EH (cell line): ENCODE measurements at regions not wholly inside any gene's neighbourhood (a gene's known extent, or its start where the extent isn't known, plus 50 kb on each side); places are given as distances from the start of the nearest gene placed in this dataset.

Experiments used
- DNase-seq: peaks from one replicate; pipeline ENCODE4 v3.0.0-alpha.2; 2015; ENCODE audit warnings: low read depth

DNA sequence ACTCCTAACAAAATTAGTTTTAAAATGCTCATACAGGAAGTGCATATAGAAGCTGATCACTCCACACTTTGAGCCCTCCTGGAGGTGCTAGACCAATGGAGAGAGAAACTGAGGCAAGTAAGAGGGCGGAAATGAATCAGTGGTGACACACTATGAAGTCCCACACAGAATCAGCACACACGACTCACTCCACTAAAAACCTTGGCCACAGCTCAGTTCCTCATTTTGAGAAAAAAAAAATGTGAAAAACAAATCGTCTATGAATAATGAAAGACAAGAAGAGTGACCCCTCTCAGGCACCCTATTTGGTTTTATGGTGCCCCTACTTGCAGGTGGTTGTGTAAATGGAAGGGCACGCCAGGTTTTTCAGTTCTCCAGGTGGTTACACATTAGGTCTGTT, 675.1 kb upstream of the BRINP3 start:
- DNase-seq = no peak

DNA sequence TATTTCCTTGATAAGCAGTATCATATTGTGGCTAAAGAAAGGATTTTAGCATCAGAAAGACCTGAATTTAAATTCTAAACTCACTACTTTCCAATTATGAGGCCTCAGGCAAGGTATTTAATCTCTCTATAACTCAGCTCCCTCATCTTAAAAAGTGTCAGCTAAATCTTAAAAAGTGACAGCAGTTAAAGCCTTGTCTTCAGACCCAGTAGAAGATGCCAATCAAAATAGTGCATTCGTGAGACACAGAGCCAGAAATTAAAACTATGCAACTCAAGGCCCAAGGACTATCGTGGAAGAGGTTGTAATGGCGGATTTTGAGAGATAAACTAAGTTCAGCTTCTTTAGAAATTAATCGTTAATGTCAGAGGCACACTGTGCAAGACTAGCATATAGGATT, 677.5 kb upstream of the BRINP3 start:
- DNase-seq = no peak

DNA sequence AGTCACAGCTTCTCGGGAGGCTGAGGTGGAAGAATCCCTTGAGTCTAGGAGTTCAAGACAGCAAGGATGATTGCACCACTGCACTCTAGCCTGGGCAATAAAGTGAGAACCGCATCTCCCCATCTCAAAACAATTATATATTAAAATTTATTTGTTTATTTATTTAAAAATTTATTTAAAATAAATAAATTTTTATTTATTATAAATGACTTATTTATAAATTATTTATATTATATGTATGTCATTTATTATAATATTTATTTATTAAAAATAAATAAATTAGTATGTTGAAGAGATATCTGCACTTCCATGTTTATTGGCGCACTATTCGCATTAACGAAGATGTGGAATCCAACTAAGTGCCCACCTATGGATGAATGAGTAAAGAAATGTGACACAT, 683.2 kb upstream of the BRINP3 start:
- DNase-seq = no peak

DNA sequence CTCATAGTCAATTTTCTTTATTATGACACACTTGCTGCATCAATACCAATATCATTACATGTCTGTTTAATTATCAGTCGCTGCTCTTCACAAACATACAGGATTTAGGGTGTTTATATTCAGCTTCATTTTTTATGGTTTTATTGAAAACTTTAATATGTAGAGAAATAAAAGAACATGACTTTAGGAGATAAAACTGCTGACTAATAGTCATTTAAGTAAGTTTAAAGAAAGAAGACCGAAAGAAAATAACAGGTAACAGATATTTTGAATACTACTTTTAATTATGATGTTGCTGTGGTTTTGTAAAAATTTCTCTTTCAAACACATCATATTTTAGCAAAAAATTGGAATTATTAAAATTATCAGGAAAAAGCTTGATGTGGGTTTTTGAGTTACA, 685.1 kb upstream of the BRINP3 start:
- no peak for DNase-seq

DNA sequence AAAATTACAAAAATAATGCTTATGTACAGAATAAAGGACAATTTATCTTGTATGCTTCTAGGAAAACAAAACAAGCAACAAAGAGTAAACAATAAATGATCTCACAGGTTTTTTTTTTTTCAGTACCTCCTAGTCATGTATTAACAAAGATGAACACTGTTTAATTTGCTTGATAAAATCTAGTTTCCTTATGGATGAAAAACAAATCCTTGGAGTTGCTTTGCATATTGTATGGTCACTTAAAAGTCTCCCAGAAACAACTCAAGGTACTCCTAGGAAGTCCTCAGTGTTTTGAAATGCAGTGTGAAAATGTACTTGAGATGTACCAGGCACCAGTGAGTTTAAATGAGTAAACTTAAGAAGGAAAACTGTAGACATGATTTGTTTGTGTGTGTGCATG, 686.0 kb upstream of the BRINP3 start:
- no peak for DNase-seq

DNA sequence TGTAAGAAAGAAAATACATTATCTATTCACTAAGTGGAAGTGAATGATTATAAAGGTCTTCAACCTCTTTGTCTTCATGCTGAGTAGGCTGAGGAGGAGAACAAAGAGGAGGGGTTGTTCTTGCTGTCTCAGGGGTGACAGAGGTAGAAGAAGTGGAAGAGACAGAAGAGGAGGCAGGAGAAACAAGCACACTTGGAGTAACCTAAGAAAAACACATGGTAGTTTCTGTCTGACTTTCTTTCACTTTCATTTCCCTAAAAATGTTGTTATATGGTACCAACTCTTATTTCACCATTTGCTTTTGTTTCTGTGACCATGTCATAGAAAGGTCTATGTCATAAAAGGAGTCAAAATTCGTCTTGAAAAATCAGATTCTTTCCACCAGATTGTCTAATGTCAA, 696.6 kb upstream of the BRINP3 start:
- DNase-seq = no peak

DNA sequence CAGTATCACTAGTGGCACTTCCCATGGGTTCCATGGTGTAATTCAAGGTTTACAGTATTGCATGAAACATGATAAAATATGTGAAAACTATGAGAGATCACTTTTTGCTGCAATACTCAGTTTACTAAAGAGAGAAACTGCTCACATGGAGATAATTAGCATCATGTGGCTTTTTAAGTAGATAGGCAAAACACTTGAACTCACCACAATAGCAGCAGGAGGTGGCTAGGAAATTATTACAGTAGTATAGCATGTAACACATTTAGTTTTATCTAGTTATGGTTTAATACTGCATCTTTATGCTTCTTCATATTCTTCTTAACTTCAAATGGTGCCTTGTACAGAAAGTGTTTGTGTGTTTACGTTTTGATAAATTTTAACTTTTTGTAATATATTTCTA, 698.5 kb upstream of the BRINP3 start:
- no peak for DNase-seq

DNA sequence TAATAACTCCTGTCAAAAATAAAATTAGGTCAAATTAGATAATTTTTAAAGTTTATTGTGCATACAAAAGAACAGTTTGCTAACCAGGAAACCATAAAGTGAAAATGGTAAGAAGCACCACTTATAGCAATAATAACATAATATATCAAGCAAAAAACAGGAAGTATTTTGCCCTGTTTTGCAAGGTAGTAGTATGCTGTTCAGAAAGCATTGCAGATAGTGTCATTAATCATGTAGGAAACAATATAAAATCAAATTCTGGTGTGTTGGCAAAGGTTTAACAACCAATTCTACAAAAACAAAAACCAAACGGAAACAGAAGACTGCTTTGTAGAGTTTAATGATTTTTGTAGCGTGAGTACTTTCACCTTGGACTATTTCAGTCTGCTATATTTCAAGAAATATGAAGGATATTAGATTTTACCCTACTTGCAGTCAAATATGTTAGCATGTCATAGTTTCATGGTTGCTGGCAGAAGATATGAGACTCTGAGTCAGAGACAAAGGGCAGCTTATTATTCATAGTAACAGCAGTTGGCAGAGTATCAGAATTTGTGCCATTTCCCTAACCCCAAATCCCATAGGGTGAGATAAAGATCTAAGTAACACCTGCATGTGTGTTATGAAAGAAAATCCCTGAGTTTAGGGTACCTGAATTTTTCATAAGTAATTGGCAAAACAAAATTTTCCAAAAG, 729.0 kb upstream of the BRINP3 start:
- no peak for DNase-seq

DNA sequence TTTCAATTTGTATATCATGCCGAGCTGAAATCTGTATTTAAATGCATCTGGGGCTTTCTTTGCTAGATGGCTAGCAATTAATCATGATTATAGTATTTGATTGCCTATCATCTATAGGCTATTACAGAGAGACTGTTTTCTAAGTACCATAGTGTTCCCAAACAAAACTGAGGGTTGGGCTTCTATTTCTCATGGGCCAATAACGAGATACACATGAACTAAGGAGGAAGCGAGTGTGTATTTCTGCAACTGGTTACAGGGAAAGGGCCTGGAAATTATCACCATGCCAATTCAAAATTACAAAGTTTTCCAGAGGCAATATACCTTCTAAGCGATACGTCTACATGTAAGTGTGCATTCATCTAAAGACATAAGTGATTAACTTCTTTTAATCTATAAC, 744.5 kb upstream of the BRINP3 start:
- DNase-seq = no peak

DNA sequence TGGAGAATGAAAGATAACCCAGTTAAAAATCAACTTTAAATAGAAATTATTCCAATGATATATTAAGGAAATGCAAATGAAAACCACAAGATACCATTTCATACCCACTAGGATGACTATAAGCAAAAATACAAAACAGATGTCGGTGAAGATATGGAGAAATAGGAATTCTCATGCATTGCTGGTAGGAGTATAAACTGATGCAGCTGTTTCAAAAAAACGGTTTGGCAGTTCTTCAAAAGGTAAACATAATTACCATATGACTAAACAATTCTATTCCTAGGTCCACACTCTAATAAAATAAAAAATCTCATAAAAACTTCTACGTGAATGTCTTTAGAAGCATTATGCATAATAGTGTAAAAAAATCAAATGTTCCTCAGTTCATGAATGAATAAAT, 763.3 kb upstream of the BRINP3 start:
- no peak for DNase-seq

DNA sequence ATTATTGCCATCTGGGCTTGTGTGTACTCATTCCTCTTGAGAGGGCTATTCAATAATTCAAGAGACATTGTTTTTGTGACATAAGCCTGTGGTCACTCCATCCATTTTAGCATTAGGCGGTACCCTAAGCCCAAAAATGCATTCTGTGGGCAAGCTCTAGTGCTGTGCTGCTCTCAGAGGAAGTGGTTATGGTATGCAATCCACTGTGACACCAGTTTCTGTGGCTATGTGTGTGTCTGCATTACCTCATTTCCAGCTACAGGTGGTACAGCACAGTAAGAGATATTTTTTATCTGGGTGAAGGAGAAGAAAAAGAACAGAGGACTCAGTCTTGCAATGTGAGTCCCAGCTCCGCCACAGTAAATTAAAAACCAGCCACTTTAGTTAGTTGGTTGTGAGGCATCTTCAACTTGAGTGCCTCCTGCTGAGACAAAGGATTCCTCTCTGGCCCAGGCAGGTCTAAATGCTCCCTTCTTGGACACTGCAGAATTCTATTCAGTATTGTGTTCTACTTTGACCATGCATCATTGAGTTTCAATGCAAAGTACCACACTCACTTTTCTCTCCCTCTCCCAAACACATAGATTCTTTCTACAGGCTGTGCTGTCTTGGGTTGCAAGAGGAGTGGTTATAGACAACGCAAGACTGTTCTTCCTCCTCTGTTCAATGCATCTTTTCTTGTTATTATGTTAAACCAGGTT, 777.8 kb upstream of the BRINP3 start:
- DNase-seq = no peak

DNA sequence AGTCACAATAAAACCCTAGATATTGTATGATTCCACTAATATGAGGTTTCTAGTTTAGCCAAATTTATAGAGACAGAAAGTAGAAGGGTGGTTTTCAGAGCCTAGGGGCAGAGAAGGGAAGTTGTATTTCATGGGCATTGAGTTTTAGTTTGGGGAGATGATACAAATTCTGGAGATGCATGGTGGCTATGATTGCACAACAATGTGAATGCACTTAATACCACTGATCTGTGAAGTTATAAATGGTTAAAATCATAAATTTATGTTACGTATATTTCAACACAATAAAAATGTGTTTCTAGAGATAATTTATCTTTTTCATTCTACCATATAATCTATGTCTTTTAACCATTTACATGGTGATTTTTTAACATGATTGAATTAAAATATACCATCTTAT, 779.3 kb upstream of the BRINP3 start:
- no peak for DNase-seq

DNA sequence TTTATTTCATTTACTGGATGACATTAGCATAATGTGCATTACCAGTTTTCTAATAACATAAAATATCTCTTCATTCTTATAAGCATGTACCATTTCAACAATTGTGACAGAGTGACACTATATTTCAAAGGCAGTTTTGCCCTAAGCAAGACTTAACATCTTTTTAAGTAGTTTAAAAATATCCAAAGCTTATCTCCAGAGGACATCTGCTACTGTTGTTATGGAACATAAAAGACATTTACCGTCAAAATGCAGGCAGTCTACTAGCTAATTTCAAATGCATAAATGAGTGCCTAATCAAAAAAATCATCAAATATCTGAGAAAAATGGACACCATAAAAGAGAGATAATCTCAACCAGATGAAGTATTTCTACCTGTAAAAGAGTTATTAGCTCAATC, 782.4 kb upstream of the BRINP3 start:
- DNase-seq = no peak

DNA sequence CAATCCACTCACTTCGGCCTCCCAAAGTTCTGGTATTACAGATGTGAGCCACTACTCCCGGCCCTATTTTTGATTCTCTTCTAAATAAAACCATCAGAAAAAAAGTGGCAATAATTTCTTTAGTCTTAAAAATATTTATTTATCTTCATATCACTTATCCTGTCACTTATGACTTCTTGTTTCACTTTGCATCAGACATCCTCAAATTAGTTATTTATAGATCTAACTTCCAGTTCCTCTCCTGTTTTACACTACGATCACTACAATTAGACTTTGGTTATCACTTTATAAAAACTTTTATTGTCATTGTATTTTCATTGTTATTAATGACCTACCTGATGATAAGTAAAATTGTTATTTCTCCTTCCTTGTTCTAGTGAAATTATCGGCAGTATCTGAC, 783.4 kb upstream of the BRINP3 start:
- no peak for DNase-seq

DNA sequence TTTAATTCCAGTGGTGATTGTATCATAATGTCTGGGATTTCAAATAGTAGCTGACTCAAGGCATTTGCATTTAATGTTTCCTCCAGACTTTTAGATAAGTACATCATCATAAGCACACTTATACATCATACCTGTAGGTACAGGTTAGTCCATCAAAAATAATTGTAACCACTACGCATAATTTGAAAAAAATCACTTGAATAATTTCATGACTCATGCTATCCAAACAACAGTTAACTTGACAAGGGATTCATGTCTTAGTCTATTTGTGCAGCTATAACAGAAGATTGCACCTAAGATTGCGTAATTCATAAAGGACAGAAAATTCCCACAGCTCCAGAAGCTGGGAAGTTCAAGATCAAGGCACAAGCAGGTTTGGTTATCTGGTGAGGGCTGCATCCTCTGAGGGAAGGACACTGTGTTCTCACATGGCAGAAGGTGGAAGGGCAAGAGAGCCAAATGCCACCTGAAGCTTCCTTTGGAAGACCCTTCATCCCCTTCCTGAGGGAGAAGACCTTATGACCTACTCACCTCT, 801.7 kb upstream of the BRINP3 start:
- no peak for DNase-seq

DNA sequence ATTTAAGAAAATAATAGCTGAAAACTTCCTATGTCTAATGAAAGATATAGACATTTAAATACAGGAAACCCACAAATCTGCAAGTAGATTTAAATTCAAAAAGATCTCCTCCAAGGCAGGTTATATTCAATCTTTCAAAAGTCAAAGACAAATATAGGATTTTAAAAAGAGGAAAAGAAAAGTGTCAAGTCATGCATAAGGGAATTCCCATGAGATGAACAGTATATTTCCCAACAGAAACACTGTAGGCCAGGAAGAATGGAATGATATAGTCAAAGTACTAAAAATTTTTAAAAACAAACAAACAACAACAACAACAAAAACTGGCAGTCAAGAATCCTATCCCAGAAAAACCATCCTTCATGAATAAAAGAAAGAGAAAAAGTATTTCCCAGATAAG, 806.5 kb upstream of the BRINP3 start:
- no peak for DNase-seq

DNA sequence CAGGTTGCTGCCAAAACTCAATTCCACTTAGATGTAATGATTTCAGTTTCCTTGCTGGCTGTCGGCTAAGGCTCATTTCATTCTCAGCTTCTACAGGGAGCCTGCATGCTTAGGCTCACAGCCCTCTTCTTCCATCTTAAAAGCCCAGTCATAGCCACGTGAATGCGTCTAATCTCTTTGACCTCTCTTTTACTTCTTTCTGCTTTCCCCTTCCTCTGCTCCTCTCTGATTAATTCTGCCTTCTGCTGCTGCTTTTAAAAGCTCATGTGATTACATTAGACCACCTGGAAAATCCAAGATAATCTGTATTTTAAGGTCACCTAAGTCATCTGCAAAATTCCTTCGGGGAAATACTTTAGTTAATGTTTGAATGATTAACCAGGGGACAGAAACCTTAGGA, 812.8 kb upstream of the BRINP3 start:
- DNase-seq = no peak

DNA sequence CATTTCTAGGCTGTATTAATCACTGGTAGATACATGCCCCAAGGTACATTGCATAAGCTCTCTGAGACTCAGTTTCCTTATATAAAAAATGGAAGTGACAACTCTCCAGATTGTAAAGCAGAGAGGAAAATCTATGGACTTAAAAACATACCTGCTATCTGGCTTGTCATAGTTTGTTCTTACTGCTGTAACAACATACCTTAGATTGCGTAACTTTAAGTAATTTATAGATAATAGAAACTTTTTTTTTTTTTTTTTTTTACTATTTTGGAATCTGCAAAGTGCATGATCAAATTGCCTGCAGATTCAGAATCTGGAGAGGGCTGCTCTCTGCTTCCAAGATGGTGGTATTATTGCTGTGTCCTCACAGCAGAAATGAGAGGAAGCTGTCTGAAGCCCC, 827.7 kb upstream of the BRINP3 start:
- no peak for DNase-seq

DNA sequence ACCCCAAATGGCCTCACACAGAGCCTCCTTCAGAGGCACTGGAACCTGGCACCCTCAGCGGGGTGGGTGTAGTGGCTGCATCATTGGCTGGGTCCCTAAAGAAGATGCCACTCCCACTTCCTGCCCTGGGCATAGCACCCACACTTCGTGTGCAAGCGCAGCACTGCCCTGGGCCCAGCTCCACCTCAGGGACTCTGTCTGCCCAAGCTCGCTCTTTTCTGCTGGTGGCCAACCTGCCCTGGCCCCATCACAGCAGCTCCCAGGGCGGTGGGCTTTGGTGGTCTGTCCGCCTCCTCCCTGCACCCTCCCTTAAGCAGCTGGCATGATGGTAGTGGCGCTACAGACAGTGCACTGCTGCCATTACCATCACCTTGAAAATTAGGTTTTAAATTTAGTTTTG, 829.3 kb upstream of the BRINP3 start:
- no peak for DNase-seq

DNA sequence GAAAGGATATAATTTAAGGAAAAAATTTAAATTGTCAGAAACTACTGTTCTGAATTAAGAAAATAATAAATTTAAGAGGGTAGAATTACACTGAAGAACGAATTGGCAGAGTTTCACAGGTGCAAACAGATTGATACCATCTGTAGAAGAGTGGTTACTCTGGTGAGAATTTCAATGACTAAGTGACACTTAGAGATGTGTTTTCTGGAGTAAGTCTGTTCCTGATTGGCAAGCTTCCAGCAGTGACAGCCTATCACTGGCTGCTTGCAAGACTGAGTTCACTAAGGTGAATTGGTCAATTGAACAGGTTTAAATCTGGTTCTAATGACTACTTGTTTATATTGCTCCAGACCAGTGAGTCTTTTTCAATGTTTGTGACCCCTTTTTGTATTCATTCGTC, 838.2 kb upstream of the RGS18 start:
- DNase-seq = no peak

DNA sequence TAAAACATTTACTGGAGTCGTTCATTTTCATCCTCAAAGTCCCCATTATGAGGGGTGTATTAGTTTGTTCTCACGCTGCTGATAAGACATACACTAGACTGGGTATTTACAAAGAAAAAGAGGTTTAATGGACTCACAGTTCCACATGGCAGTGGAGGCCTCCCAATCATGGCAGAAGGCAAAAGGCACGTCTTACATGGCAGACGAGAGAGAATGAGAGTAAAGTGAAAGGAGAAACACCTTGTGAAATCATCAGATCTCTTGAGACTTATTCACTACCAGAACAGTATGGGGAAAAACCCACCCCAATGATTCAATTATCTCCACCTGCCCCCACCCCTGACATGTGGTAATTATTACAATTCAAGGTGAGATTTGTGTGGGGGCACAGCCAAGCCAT, 830.4 kb upstream of the RGS18 start:
- no peak for DNase-seq

DNA sequence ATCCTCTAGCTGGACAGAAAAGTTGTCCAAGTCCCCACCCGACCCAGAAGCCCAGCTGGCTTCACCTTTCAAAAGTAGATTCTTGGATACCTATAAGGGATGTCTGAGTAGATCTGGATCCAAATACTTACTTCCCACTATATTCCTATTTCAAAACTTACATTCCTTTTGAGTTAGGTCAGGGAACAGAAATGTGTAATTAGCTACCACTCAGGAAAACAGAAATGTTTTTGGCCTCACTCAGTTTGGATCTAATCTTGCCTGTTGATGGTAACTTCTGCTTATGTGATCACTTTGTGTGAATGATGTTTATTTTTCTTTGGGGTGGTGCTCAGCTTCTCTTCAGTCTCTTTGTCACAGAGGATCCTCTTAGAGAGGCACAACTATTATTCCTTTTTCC, 814.4 kb upstream of the RGS18 start:
- no peak for DNase-seq

DNA sequence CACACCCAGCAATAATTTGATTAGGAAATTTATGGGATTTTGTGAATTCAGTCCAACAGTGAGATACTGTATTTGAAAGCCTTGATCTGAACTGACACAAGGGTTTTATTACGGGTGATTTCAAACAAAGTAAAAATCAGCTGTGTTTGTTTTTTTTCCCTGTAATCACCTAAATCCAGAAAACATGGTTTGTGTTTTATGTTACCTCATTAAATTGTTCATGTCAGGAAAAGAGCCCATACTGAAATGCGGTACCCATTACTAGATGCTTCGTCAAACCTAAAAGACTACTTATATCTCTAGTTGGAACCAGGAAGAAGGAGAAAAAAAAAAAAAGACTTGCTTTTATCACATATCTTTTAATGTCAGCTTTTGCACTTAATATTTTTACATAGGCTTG, 811.9 kb upstream of the RGS18 start:
- DNase-seq = no peak

DNA sequence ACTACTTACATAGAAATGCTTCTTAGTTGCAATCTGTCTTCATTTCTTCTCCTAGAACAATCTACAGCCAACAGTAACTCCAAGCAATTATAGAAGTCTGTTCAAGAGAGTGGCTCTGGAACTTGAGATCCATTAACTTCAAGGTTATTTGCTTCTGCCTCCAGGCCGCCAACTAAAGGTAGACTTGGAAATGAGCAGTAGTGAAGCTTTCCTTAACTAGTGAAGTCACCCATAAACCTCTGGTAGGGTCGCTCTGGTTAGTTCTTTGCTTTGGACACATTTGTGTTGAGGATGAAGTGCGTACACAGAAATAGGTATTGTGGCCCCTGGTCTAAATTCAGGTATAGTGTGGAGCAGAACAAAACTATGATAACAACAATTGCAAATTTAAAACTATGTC, 809.9 kb upstream of the RGS18 start:
- no peak for DNase-seq
